ENCODE measurements at regions not wholly inside any gene's neighbourhood (a gene's known extent, or its start where the extent isn't known, plus 50 kb on each side); places are given as distances from the start of the nearest gene placed in this dataset.

GRCh38 chr21:43269957-43270705 lies 101.3 kb downstream of the CRYAA start:
- TF ChIP-seq POLR2AphosphoS5 (IDR thresholded peaks at IDR 0.05; ENCODE audit: low read depth, low read length) = no peak
- no peak for TF ChIP-seq JUND (IDR thresholded peaks at IDR 0.05)
- TF ChIP-seq, protein P1, sequence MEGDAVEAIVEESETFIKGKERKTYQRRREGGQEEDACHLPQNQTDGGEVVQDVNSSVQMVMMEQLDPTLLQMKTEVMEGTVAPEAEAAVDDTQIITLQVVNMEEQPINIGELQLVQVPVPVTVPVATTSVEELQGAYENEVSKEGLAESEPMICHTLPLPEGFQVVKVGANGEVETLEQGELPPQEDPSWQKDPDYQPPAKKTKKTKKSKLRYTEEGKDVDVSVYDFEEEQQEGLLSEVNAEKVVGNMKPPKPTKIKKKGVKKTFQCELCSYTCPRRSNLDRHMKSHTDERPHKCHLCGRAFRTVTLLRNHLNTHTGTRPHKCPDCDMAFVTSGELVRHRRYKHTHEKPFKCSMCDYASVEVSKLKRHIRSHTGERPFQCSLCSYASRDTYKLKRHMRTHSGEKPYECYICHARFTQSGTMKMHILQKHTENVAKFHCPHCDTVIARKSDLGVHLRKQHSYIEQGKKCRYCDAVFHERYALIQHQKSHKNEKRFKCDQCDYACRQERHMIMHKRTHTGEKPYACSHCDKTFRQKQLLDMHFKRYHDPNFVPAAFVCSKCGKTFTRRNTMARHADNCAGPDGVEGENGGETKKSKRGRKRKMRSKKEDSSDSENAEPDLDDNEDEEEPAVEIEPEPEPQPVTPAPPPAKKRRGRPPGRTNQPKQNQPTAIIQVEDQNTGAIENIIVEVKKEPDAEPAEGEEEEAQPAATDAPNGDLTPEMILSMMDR (IDR thresholded peaks at IDR 0.05 in 2 of 3, conservative IDR thresholded peaks at IDR 0.05 in 1 of 3; ENCODE audit: borderline replicate concordance in 1 of 3, insufficient read depth in 1 of 3, low read depth in 2 of 3, low read length in 2 of 3) = no peak
- TF ChIP-seq, protein P2, sequence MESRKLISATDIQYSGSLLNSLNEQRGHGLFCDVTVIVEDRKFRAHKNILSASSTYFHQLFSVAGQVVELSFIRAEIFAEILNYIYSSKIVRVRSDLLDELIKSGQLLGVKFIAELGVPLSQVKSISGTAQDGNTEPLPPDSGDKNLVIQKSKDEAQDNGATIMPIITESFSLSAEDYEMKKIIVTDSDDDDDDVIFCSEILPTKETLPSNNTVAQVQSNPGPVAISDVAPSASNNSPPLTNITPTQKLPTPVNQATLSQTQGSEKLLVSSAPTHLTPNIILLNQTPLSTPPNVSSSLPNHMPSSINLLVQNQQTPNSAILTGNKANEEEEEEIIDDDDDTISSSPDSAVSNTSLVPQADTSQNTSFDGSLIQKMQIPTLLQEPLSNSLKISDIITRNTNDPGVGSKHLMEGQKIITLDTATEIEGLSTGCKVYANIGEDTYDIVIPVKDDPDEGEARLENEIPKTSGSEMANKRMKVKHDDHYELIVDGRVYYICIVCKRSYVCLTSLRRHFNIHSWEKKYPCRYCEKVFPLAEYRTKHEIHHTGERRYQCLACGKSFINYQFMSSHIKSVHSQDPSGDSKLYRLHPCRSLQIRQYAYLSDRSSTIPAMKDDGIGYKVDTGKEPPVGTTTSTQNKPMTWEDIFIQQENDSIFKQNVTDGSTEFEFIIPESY (IDR thresholded peaks at IDR 0.05; ENCODE audit: extremely low read depth, insufficient replicate concordance, low read length) = no peak
- no peak for TF ChIP-seq EZH2phosphoT487 (IDR thresholded peaks at IDR 0.05; ENCODE audit: borderline replicate concordance)
- TF ChIP-seq RAD21 (IDR thresholded peaks at IDR 0.05; ENCODE audit: low read depth) = no peak
- TF ChIP-seq YY1 (IDR thresholded peaks at IDR 0.05; ENCODE audit: extremely low read depth, insufficient replicate concordance, low read depth, low read length) = no peak
- no peak for TF ChIP-seq ZNF274 (IDR thresholded peaks at IDR 0.05; ENCODE audit: low read depth, low read length)
- TF ChIP-seq EZH2 (IDR thresholded peaks at IDR 0.05) = no peak

Measured in HCT116 (cell line).